GM18951 (cell line): ENCODE measurements at regions not wholly inside any gene's neighbourhood (a gene's known extent, or its start where the extent isn't known, plus 50 kb on each side); places are given as distances from the start of the nearest gene placed in this dataset.
"Not testable (repeated sequence)": the region's sequence is repeated elsewhere in the genome, so short reads cannot be mapped to it uniquely, and the experiment has no call there.

Experiments used
- POLR2A ChIP-seq: IDR thresholded peaks from 4 replicates; pipeline ENCODE4 v1.6.1; 2011; ENCODE audit warnings: mild to moderate bottlenecking; ENCODE audit not compliant: insufficient read length, insufficient read depth; ENCODE audit errors: extremely low read depth
- in situ Hi-C: fragments of 300-500 bp; cut with MboI; formaldehyde crosslinking; loops from one replicate; pipeline ENCODE4 v1.12.0; 2022; ENCODE audit warnings: low sequenced_read_pairs, mixed read lengths, inconsistent platforms; ENCODE audit not compliant: unreplicated experiment

GRCh38 chr2:36302911-36303310 is 52.7 kb upstream of the CRIM1 start:
- no peak for TF ChIP-seq POLR2A
- in situ Hi-C loops: no loop called here

- no peak for TF ChIP-seq POLR2A
- in situ Hi-C loops: no loop called here
Measured at GRCh38 chr2:36301843-36302242, 53.7 kb upstream of the CRIM1 start.

- no peak for TF ChIP-seq POLR2A
- in situ Hi-C loops: no loop called here
Measured at GRCh38 chr2:36300697-36301096, 54.9 kb upstream of the CRIM1 start.

DNA sequence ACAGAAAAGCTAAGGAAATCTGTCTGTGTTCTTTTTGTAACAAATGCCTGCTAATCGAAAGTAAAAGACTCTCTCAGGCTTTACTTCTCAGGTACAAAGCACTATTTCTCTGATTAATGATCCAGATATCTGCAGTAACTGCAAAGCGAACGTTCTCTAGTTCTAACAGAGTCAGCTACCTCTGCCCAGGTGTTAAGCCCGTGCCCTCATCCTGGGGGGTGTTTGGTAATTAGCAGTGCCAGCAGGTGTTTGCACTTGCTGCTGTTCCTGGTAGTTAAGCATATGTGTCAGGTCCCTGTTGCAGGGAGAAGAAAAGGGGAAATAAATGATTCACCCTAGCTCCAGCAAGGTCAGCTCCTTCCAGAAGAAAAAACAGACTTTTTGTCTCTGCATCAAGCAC is 58.8 kb upstream of the CRIM1 start:
- no peak for TF ChIP-seq POLR2A
- in situ Hi-C loops: no loop called here

GRCh38 chr2:36294316-36294721 is 61.3 kb upstream of the CRIM1 start:
- in situ Hi-C loops: no loop called here
- no peak for TF ChIP-seq POLR2A

DNA sequence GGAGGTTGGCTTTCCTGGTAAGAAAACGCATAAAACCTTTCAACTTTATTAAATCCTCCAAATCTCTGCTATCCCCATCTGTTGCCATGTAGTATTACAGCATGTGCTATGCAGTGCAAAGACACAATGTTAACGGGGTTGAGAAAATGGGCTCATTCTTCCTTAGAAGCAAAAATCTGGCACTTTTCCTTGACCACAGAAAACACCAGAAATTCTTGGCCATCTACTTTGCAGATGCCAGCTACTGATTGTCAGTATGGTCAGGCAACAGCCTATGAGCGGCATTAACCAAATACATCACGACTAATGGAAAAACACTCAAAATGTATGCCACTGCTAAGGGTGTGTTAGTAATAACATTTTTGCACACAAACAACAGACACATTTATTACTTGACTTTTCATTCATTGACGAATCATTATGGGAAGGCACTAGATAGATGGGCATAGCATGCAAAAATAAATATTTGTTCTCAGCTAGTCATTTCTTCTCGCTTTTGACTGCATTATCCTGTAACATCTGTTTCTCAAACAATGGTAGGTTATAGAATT is 65.2 kb upstream of the CRIM1 start:
- in situ Hi-C loops: no loop called here
- no peak for TF ChIP-seq POLR2A

DNA sequence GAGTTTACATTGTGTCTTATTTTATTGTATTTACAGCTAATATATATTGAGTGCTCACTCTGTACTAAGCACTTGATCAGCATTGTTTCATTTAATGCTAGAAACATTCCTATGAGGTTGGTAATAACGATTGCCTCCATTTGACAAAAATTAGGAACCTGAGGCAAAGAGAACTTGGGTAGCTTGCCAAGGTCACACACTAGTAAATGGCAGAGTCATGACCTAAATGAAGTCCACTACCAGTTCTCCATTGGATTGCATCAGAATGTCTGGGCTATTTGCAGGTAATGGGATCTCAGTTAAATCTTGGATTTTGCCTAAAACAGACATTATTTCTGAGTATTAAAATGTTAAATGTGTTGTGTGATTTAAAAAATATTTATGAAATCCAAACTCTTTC is 65.8 kb upstream of the CRIM1 start:
- TF ChIP-seq POLR2A: no peak
- in situ Hi-C loops: no loop called here

DNA sequence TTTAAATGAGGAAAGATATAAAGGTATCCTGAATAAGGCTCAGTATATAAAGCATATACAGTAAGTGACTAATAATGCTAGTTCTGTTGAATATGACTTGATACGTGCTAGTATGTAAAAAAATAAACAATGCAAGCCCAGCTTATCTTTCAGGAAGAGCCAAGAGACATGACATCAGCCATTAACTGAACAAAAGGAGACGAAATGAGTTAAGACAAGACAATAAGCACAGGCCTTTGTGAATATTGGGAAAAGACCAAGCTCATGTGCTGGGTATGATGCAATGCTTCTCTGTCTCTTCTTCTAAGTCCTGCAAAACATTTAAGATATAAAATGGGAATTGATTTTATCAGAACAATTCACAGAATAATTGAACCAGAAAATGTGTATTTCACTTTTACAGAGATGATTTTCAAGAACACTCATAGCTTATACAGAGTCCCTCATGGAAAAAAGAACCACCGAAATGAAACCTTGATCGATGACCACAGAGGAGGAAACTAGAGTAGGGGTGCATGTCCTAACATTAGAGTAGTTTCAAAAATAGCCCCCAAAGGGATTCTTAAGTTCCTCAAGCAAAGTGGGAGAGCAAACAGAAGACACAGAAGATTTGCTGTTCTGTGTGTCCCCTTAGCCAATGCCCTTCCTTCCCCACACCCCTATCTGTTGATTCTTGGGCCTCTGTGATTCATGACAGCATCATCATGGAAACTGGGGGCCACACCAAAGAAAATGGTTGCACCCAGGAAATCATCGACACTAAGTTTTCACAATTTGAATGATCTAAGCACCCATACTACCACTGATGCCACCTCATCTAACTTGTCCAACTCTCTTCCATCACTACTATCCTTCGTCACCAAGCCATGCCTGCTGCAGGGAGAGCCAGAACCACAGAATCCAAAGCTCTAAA is 68.0 kb upstream of the CRIM1 start:
- in situ Hi-C loops: no loop called here
- no peak for TF ChIP-seq POLR2A

DNA sequence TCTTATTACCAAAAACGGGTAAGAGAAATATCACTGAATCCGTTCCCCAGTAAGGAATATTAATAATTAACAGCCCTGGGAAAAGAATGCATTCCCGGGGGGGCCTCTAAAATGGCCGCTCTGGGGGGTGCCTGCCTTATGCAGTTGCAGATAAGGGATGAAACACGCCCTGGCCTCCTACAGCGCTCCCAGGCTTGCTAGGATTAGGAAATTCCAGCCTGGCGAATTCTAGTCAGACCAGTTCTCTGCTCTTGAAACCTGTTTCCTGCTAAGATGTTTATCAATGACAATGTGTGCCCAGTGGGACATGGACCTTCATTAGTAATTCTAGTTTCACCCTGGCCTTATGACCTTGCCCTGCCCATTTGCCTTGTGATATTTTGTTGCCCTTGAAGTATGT is 76.1 kb upstream of the CRIM1 start:
- in situ Hi-C loops: not testable (repeated sequence)

GRCh38 chr2:36277881-36278523 is 77.6 kb upstream of the CRIM1 start:
- TF ChIP-seq POLR2A: no peak
- in situ Hi-C loops: no loop called here

DNA sequence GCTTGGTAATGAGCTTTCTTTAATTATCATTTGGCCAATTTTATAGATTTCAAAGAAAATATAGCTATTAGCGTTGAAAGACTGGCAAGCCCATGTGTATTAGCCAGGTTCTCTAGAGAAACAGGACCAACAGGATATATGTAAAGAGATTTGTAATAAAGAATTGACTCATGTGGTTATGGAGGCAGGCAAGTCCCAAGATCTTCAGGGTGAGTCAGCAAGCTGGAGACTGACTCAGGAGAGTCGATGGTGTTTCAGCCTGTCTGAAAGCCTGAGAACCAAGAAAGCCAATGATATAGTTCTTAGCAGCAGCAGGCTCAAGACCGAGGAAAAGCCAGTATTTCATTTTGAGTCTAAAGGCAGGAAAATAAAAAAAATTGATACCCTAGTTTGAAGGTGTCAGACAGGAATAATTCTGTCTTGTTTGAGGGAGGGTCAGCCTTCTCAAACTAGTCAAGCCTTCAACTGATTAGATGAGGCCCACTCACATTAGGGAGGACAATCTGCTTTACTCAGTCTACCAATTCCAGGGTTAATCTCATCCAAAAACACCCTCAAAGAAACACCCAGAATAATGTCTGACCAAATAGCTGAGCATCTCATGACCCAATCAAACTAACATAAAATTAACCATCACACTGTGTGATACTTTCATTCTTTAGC is 78.3 kb upstream of the CRIM1 start:
- in situ Hi-C loops: no loop called here
- TF ChIP-seq POLR2A: no peak

DNA sequence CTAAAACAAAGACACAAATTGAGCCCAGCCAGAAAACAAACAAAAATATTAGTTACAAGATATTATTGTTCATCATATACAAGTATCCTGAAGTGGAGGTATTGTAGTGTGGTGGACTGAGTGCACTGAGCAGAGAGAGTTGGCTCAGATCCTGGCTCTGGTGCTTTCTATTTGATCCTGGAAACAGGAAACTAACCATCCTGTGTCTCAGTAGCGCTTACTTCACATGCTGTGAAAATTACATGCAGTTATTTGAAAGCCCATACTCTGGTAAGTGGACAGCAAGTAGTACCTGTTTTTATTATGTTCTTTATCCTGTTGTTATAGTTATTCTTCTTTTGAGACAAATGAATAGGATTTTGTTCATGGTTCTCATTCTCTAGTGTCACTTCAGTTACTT is 84.3 kb upstream of the CRIM1 start:
- no peak for TF ChIP-seq POLR2A
- in situ Hi-C loops: no loop called here

GRCh38 chr2:36270758-36271157 is 84.8 kb upstream of the CRIM1 start:
- in situ Hi-C loops: no loop called here
- no peak for TF ChIP-seq POLR2A
